GM18873 (cell line): ENCODE measurements at regions not wholly inside any gene's neighbourhood (a gene's known extent, or its start where the extent isn't known, plus 50 kb on each side); places are given as distances from the start of the nearest gene placed in this dataset.
"Not testable (repeated sequence)": the region's sequence is repeated elsewhere in the genome, so short reads cannot be mapped to it uniquely, and the experiment has no call there.

Experiments used
- ATAC-seq: cut with Tn5 transposase; IDR thresholded peaks from one replicate; pipeline ENCODE4 v1.9.1; 2021; ENCODE audit warnings: mild to moderate bottlenecking, moderate library complexity, moderate number of reproducible peaks; ENCODE audit not compliant: unreplicated experiment, low FRiP score

- no peak for ATAC-seq
These were observed 59.7 kb downstream of the NAA11 start for GRCh38 chr4:79266136-79266535.

- no peak for ATAC-seq
These were observed 66.6 kb downstream of the NAA11 start for GRCh38 chr4:79259242-79259641.

GRCh38 chr4:79258614-79259176, 67.2 kb downstream of the NAA11 start:
- no peak for ATAC-seq

- ATAC-seq, result no peak
These were observed 67.8 kb downstream of the NAA11 start for GRCh38 chr4:79257953-79258613.

- no peak for ATAC-seq
These were observed 70.1 kb downstream of the NAA11 start for GRCh38 chr4:79255793-79256192.

- no peak for ATAC-seq
These were observed 71.9 kb downstream of the NAA11 start for GRCh38 chr4:79253924-79254323.

GRCh38 chr4:79253168-79253567, 72.7 kb downstream of the NAA11 start:
- ATAC-seq, result no peak

- no peak for ATAC-seq
These were observed 75.0 kb downstream of the NAA11 start for GRCh38 chr4:79250887-79251286.

GRCh38 chr4:79249881-79250503, 75.9 kb downstream of the NAA11 start:
- peak; percentile 60 for ATAC-seq

- no peak for ATAC-seq
These were observed 77.3 kb downstream of the NAA11 start for GRCh38 chr4:79248610-79249009.

GRCh38 chr4:79247695-79248394, 78.0 kb downstream of the NAA11 start:
- no peak for ATAC-seq

- not testable (repeated sequence) for ATAC-seq
These were observed 80.5 kb downstream of the NAA11 start for GRCh38 chr4:79245200-79245940.

- no peak for ATAC-seq
These were observed 84.0 kb downstream of the NAA11 start for GRCh38 chr4:79241846-79242245.

GRCh38 chr4:79237851-79238250, 88.0 kb downstream of the NAA11 start:
- no peak for ATAC-seq

- ATAC-seq, result no peak
These were observed 89.1 kb downstream of the NAA11 start for GRCh38 chr4:79236785-79237184.

- ATAC-seq, result no peak
These were observed 90.8 kb downstream of the NAA11 start for GRCh38 chr4:79235095-79235494.

- no peak for ATAC-seq
These were observed 92.0 kb downstream of the NAA11 start for GRCh38 chr4:79233820-79234219.

GRCh38 chr4:79232540-79232939, 93.3 kb downstream of the NAA11 start:
- ATAC-seq, result no peak

GRCh38 chr4:79227860-79228259, 98.0 kb downstream of the NAA11 start:
- ATAC-seq, result no peak

- no peak for ATAC-seq
These were observed 100.5 kb downstream of the NAA11 start for GRCh38 chr4:79225360-79225759.

GRCh38 chr4:79224777-79225104, 101.1 kb downstream of the NAA11 start:
- no peak for ATAC-seq
